ENCODE measurements at regions not wholly inside any gene's neighbourhood (a gene's known extent, or its start where the extent isn't known, plus 50 kb on each side); places are given as distances from the start of the nearest gene placed in this dataset.

GRCh38 chr9:33686942-33687341 lies 108.4 kb upstream of the PRSS3 start:
- Histone ChIP-seq H3T11ph (ENCODE audit: low read length) (no peak overlapping the region), H3K27ac (ENCODE audit: insufficient read length, low read depth, low read length) (no peak overlapping the region), H3K9ac (ENCODE audit: extremely low read depth, insufficient read length, low read length) (no peak overlapping the region), H3K14ac (ENCODE audit: insufficient read depth, low read length) (no peak overlapping the region), H2BK12ac (ENCODE audit: insufficient read length, low read depth, low read length) (no peak overlapping the region), H4K91ac (ENCODE audit: insufficient read length, low read depth, low read length) (no peak overlapping the region), H2BK5ac (ENCODE audit: insufficient read length, low read length) (no peak overlapping the region), H2AFZ (ENCODE audit: low read length) (no peak overlapping the region), H3K4me2 (ENCODE audit: insufficient read depth, insufficient read length, low read length) (no peak overlapping the region), H3K18ac (ENCODE audit: insufficient read length, low read depth, low read length) (no peak overlapping the region), H3K23me2 (ENCODE audit: insufficient read length, low read depth, low read length, poor library complexity, severe bottlenecking) (no peaks in the 10 kb centered on the region), H4K5ac (ENCODE audit: insufficient read length, low read depth, low read length) (no peak overlapping the region), H3K79me2 (ENCODE audit: insufficient read depth, low read length) (no peaks in the 10 kb centered on the region), H2AK5ac (ENCODE audit: insufficient read length, low read length) (no peak overlapping the region), H3K23ac (ENCODE audit: insufficient read length, low read depth, low read length) (no peak overlapping the region), H2BK120ac (ENCODE audit: low read depth, low read length, poor library complexity, severe bottlenecking) (no peak overlapping the region), H3K27me3 (ENCODE audit: insufficient read depth, low read length) (no peaks in the 10 kb centered on the region), H2BK20ac (ENCODE audit: low read depth, low read length, poor library complexity, severe bottlenecking) (no peak overlapping the region), H4K20me1 (ENCODE audit: control insufficient read depth, insufficient read depth, insufficient read length) (no peaks in the 10 kb centered on the region), H3K4me1 (ENCODE audit: insufficient read depth, low read length) (no peaks in the 10 kb centered on the region), H3K79me1 (ENCODE audit: insufficient read depth, low read depth, low read length, poor library complexity, severe bottlenecking) (no peaks in the 10 kb centered on the region), H4K8ac (replicated peaks; ENCODE audit: insufficient read length, low read depth, low read length) (no peak overlapping the region), H3K9me3 (ENCODE audit: control insufficient read depth, low read depth, low read length) (no peaks in the 10 kb centered on the region), H3K4ac (ENCODE audit: low read depth, low read length) (no peak overlapping the region), H2BK15ac (ENCODE audit: low read depth, low read length) (no peak overlapping the region), H3K56ac (ENCODE audit: insufficient read length, low read depth, low read length) (no peak overlapping the region)
- H3K27me3 Mint-ChIP-seq (ENCODE audit: low read depth), result peaks cover 6% of the 10 kb centered on the region
- WGBS (ENCODE audit: extremely low coverage, insufficient read length, low lambda C conversion rate), result no CpG with 5 or more reads among the region's 4 CpGs
- no peak for TF ChIP-seq CTCF (conservative IDR thresholded peaks at IDR 0.05)
- H3K27ac Mint-ChIP-seq, result no peak overlapping the region
- H3K4me1 Mint-ChIP-seq, result no peaks in the 10 kb centered on the region
- H3K4me3 Mint-ChIP-seq, result no peak overlapping the region; a peak in 1 of 5 replicates
- H3K36me3 Mint-ChIP-seq (ENCODE audit: insufficient read depth in 1 of 3, low read depth in 3 of 3), result no peaks in the 10 kb centered on the region
- H3K9me3 Mint-ChIP-seq, result no peaks in the 10 kb centered on the region
- no peak for DNase-seq
